ENCODE measurements at regions not wholly inside any gene's neighbourhood (a gene's known extent, or its start where the extent isn't known, plus 50 kb on each side); places are given as distances from the start of the nearest gene placed in this dataset.

GRCh38 chr6:81383472-81383871, 369.0 kb downstream of the TENT5A start:
- no peaks in the 10 kb centered on the region; the same call in 1 of the 2 replicates for H3F3A ChIP-seq (ENCODE audit: insufficient read depth)
- H3K9me2 ChIP-seq (ENCODE audit: insufficient read depth): no peaks in the 10 kb centered on the region; the same call in 1 of the 2 replicates
- H3K79me2 ChIP-seq (ENCODE audit: insufficient read depth): no peaks in the 10 kb centered on the region
- no peaks in the 10 kb centered on the region for H4K20me1 ChIP-seq (ENCODE audit: insufficient read depth)
- peaks cover 5% of the 10 kb centered on the region for H3K4me1 ChIP-seq (ENCODE audit: insufficient read depth)
- in situ Hi-C loops (cut with MboI): no loop called here
- H3K27me3 ChIP-seq (replicated peaks; ENCODE audit: insufficient read depth): no peaks in the 10 kb centered on the region
- H3K36me3 ChIP-seq (ENCODE audit: low read depth): no peaks in the 10 kb centered on the region
- H3K9me3 ChIP-seq (ENCODE audit: low read depth): no peaks in the 10 kb centered on the region
- no peak overlapping the region for H3K4me2 ChIP-seq (ENCODE audit: unreplicated experiment)
- TF ChIP-seq EZH2 (IDR thresholded peaks at IDR 0.05; ENCODE audit: insufficient read depth, poor library complexity, severe bottlenecking) (no peak), EZH2phosphoT487 (IDR thresholded peaks at IDR 0.05; ENCODE audit: insufficient read depth, low read depth) (no peak)
- H2AFZ ChIP-seq: no peak overlapping the region
- no peak overlapping the region for H3K27ac ChIP-seq
- H3K9ac ChIP-seq: no peak overlapping the region
- 100% methylated on average over 1 of the region's 1 CpG for WGBS, 2 experiments (ENCODE audit: low coverage in 1 of 2, low lambda C conversion rate in 2 of 2, missing lambda C conversion rate in 2 of 2)
- no peak for DNase-seq
- H3K4me3 ChIP-seq: no peak overlapping the region

GRCh38 chr6:81382852-81383251, 369.6 kb downstream of the TENT5A start:
- in situ Hi-C loops (cut with MboI): no loop called here
- H3K4me3 ChIP-seq: no peak overlapping the region
- TF ChIP-seq EZH2phosphoT487 (IDR thresholded peaks at IDR 0.05; ENCODE audit: insufficient read depth, low read depth) (no peak), EZH2 (IDR thresholded peaks at IDR 0.05; ENCODE audit: insufficient read depth, poor library complexity, severe bottlenecking) (no peak)

GRCh38 chr6:81381382-81381916, 371.0 kb downstream of the TENT5A start:
- no peaks in the 10 kb centered on the region for H4K20me1 ChIP-seq (ENCODE audit: insufficient read depth)
- no peaks in the 10 kb centered on the region for H3K79me2 ChIP-seq (ENCODE audit: insufficient read depth)
- no peak overlapping the region for H2AFZ ChIP-seq
- TF ChIP-seq EZH2 (IDR thresholded peaks at IDR 0.05; ENCODE audit: insufficient read depth, poor library complexity, severe bottlenecking) (no peak), EZH2phosphoT487 (IDR thresholded peaks at IDR 0.05; ENCODE audit: insufficient read depth, low read depth) (no peak)
- H3K4me3 ChIP-seq: no peak overlapping the region
- DNase-seq: no peak
- no peaks in the 10 kb centered on the region for H3K9me3 ChIP-seq (ENCODE audit: low read depth)
- H3F3A ChIP-seq (ENCODE audit: insufficient read depth): no peaks in the 10 kb centered on the region; the same call in 1 of the 2 replicates
- no peaks in the 10 kb centered on the region for H3K36me3 ChIP-seq (ENCODE audit: low read depth)
- in situ Hi-C loops (cut with MboI): no loop called here
- H3K4me2 ChIP-seq (ENCODE audit: unreplicated experiment): no peak overlapping the region
- no peaks in the 10 kb centered on the region; the same call in 1 of the 2 replicates for H3K9me2 ChIP-seq (ENCODE audit: insufficient read depth)
- no peak overlapping the region for H3K27ac ChIP-seq
- H3K4me1 ChIP-seq (ENCODE audit: insufficient read depth): peaks cover 5% of the 10 kb centered on the region
- H3K27me3 ChIP-seq (replicated peaks; ENCODE audit: insufficient read depth): no peaks in the 10 kb centered on the region
- H3K9ac ChIP-seq: no peak overlapping the region
- 92 to 100% methylated on average over 1 of the region's 1 CpG for WGBS, 2 experiments (ENCODE audit: low coverage in 1 of 2, low lambda C conversion rate in 2 of 2, missing lambda C conversion rate in 2 of 2)

More at GRCh38 chr6:81382852-81383251, 369.6 kb downstream of the TENT5A start:
- Histone ChIP-seq H3F3A (ENCODE audit: insufficient read depth) (no peaks in the 10 kb centered on the region; the same call in 1 of the 2 replicates), H2AFZ (no peak overlapping the region), H4K20me1 (ENCODE audit: insufficient read depth) (no peaks in the 10 kb centered on the region), H3K9ac (no peak overlapping the region), H3K9me2 (ENCODE audit: insufficient read depth) (no peaks in the 10 kb centered on the region; the same call in 1 of the 2 replicates), H3K36me3 (ENCODE audit: low read depth) (no peaks in the 10 kb centered on the region), H3K27ac (no peak overlapping the region), H3K9me3 (ENCODE audit: low read depth) (no peaks in the 10 kb centered on the region), H3K4me2 (ENCODE audit: unreplicated experiment) (no peak overlapping the region), H3K79me2 (ENCODE audit: insufficient read depth) (no peaks in the 10 kb centered on the region), H3K27me3 (replicated peaks; ENCODE audit: insufficient read depth) (no peaks in the 10 kb centered on the region), H3K4me1 (ENCODE audit: insufficient read depth) (peaks cover 5% of the 10 kb centered on the region)
- WGBS, 2 experiments (ENCODE audit: low coverage in 1 of 2, low lambda C conversion rate in 2 of 2, missing lambda C conversion rate in 2 of 2): 82% methylated on average over 4 of the region's 4 CpGs
- DNase-seq: no peak

GRCh38 chr6:81380718-81381338, 371.7 kb downstream of the TENT5A start:
- no peaks in the 10 kb centered on the region for H3K36me3 ChIP-seq (ENCODE audit: low read depth)
- H3K27me3 ChIP-seq (replicated peaks; ENCODE audit: insufficient read depth): no peaks in the 10 kb centered on the region
- no peak overlapping the region for H3K9ac ChIP-seq
- no peak overlapping the region for H3K27ac ChIP-seq
- WGBS, 2 experiments (ENCODE audit: low coverage in 1 of 2, low lambda C conversion rate in 2 of 2, missing lambda C conversion rate in 2 of 2): 90 to 96% methylated on average over 1 of the region's 1 CpG
- TF ChIP-seq EZH2 (IDR thresholded peaks at IDR 0.05; ENCODE audit: insufficient read depth, poor library complexity, severe bottlenecking): no peak
- no peak for TF ChIP-seq EZH2phosphoT487 (IDR thresholded peaks at IDR 0.05; ENCODE audit: insufficient read depth, low read depth)
- no peaks in the 10 kb centered on the region for H4K20me1 ChIP-seq (ENCODE audit: insufficient read depth)
- H3K4me1 ChIP-seq (ENCODE audit: insufficient read depth): peaks cover 5% of the 10 kb centered on the region
- no peak overlapping the region for H3K4me3 ChIP-seq
- DNase-seq: no peak
- in situ Hi-C loops (cut with MboI): no loop called here
- H3K9me3 ChIP-seq (ENCODE audit: low read depth): no peaks in the 10 kb centered on the region
- H3K79me2 ChIP-seq (ENCODE audit: insufficient read depth): no peaks in the 10 kb centered on the region
- H3K4me2 ChIP-seq (ENCODE audit: unreplicated experiment): no peak overlapping the region
- H2AFZ ChIP-seq: no peak overlapping the region
- H3F3A ChIP-seq (ENCODE audit: insufficient read depth): no peaks in the 10 kb centered on the region; the same call in 1 of the 2 replicates
- no peaks in the 10 kb centered on the region; the same call in 1 of the 2 replicates for H3K9me2 ChIP-seq (ENCODE audit: insufficient read depth)

All from GM23248 (cell line).